ENCODE measurements at regions not wholly inside any gene's neighbourhood (a gene's known extent, or its start where the extent isn't known, plus 50 kb on each side); places are given as distances from the start of the nearest gene placed in this dataset.

GRCh38 chr14:87816416-87816815 is 176.6 kb downstream of the GALC start:
- no peak for DNase-seq (ENCODE audit: low read depth in 4 of 4, low spot score in 2 of 4)

- DNase-seq (ENCODE audit: low read depth in 4 of 4, low spot score in 2 of 4): no peak
Observed at GRCh38 chr14:87815121-87815520, 177.9 kb downstream of the GALC start.

- DNase-seq (ENCODE audit: low read depth in 4 of 4, low spot score in 2 of 4): no peak
Observed at GRCh38 chr14:87813686-87814085, 179.3 kb downstream of the GALC start.

GRCh38 chr14:87813211-87813610 is 179.8 kb downstream of the GALC start:
- no peak for DNase-seq (ENCODE audit: low read depth in 4 of 4, low spot score in 2 of 4)

- no peak for DNase-seq (ENCODE audit: low read depth in 4 of 4, low spot score in 2 of 4)
Observed at GRCh38 chr14:87811246-87811645, 181.7 kb downstream of the GALC start.

GRCh38 chr14:87810711-87811110 is 182.3 kb downstream of the GALC start:
- no peak for DNase-seq (ENCODE audit: low read depth in 4 of 4, low spot score in 2 of 4)

- DNase-seq (ENCODE audit: low read depth in 4 of 4, low spot score in 2 of 4): no peak
Observed at GRCh38 chr14:87809261-87809660, 183.7 kb downstream of the GALC start.

- DNase-seq (ENCODE audit: low read depth in 4 of 4, low spot score in 2 of 4): no peak
Observed at GRCh38 chr14:87805315-87805723, 187.7 kb downstream of the GALC start.

- DNase-seq (ENCODE audit: low read depth in 4 of 4, low spot score in 2 of 4): no peak
Observed at GRCh38 chr14:87800216-87800615, 192.8 kb downstream of the GALC start.

- DNase-seq (ENCODE audit: low read depth in 4 of 4, low spot score in 2 of 4): no peak
Observed at GRCh38 chr14:87799400-87799799, 193.6 kb downstream of the GALC start.

- no peak for DNase-seq (ENCODE audit: low read depth in 4 of 4, low spot score in 2 of 4)
Observed at GRCh38 chr14:87797001-87797400, 196.0 kb downstream of the GALC start.

GRCh38 chr14:87794561-87794960 is 198.4 kb downstream of the GALC start:
- DNase-seq (ENCODE audit: low read depth in 4 of 4, low spot score in 2 of 4): no peak

- DNase-seq (ENCODE audit: low read depth in 4 of 4, low spot score in 2 of 4): no peak
Observed at GRCh38 chr14:87785897-87786296, 207.1 kb downstream of the GALC start.

GRCh38 chr14:87784386-87784785 is 208.6 kb downstream of the GALC start:
- no peak for DNase-seq (ENCODE audit: low read depth in 4 of 4, low spot score in 2 of 4)

- no peak for DNase-seq (ENCODE audit: low read depth in 4 of 4, low spot score in 2 of 4)
Observed at GRCh38 chr14:87783071-87783470, 209.9 kb downstream of the GALC start.

- no peak for DNase-seq (ENCODE audit: low read depth in 4 of 4, low spot score in 2 of 4)
Observed at GRCh38 chr14:87772854-87773253, 220.1 kb downstream of the GALC start.

- no peak for DNase-seq (ENCODE audit: low read depth in 4 of 4, low spot score in 2 of 4)
Observed at GRCh38 chr14:87767567-87767901, 225.4 kb downstream of the GALC start.

- DNase-seq (ENCODE audit: low read depth in 4 of 4, low spot score in 2 of 4): no peak
Observed at GRCh38 chr14:87758876-87759275, 234.1 kb downstream of the GALC start.

- no peak for DNase-seq (ENCODE audit: low read depth in 4 of 4, low spot score in 2 of 4)
Observed at GRCh38 chr14:87756661-87757060, 236.3 kb downstream of the GALC start.

GRCh38 chr14:87754520-87755223 is 238.3 kb downstream of the GALC start:
- DNase-seq (ENCODE audit: low read depth in 4 of 4, low spot score in 2 of 4): no peak

GRCh38 chr14:87748558-87748957 is 244.4 kb downstream of the GALC start:
- no peak for DNase-seq (ENCODE audit: low read depth in 4 of 4, low spot score in 2 of 4)

- peak in 1 of 4 donors; percentile 15 for DNase-seq (ENCODE audit: low read depth in 4 of 4, low spot score in 2 of 4)
Observed at GRCh38 chr14:87745507-87746118, 247.4 kb downstream of the GALC start.

Data from left renal cortex interstitium (tissue), 4 donors.